Panc1 (cell line): ENCODE measurements at regions not wholly inside any gene's neighbourhood (a gene's known extent, or its start where the extent isn't known, plus 50 kb on each side); places are given as distances from the start of the nearest gene placed in this dataset.

Source experiments
- ATAC-seq: fragments of 200-7000 bp; cut with Tn5 transposase; 2 replicates; pipeline ENCODE4 v1.9.1; 2020; ENCODE audit warnings: mild to moderate bottlenecking, moderate library complexity
- BruUV-seq: library from RNA; stranded (reverse); fragments of 400-500 nt; replicated peaks from 2 replicates; lab custom pipeline; 2021; lab: Mats Ljungman, UMichigan
- CTCF ChIA-PET: fragments of 300-600 bp; sonication (Branson Sonifier 250); formaldehyde crosslinking; loops from one replicate; lab custom pipeline; 2022; ENCODE audit warnings: antibody characterized with exemption; lab: Charles Lee
- POLR2A ChIA-PET: fragments of 300-600 bp; sonication (Branson Sonifier 250); formaldehyde crosslinking; loops from one replicate; lab custom pipeline; 2022; ENCODE audit warnings: antibody characterized with exemption; lab: Charles Lee
- DNase-seq: peaks from one replicate; pipeline ENCODE4 v3.0.0-alpha.2; 2010; ENCODE audit warnings: low read depth, low spot score
- H3K27ac ChIP-seq: 2 replicates; pipeline ENCODE4 v1.5.1; 2011; ENCODE audit warnings: mild to moderate bottlenecking, low read length, inconsistent platforms
- H3K27me3 ChIP-seq: fragments of 200-500 bp; sonication (Bioruptor generic); 2 replicates; pipeline ENCODE4 v1.6.0; 2014; ENCODE audit warnings: low read length, inconsistent platforms; ENCODE audit not compliant: control insufficient read depth, insufficient read depth
- H3K36me3 ChIP-seq: fragments of 200-500 bp; sonication (Bioruptor generic); 2 replicates; pipeline ENCODE4 v1.5.1; 2014; ENCODE audit warnings: inconsistent platforms, mild to moderate bottlenecking, low read length, moderate library complexity; ENCODE audit not compliant: control insufficient read depth, insufficient read depth
- H3K4me1 ChIP-seq: 2 replicates; pipeline ENCODE4 v1.5.1; 2011; ENCODE audit warnings: inconsistent platforms, mild to moderate bottlenecking, low read length, moderate library complexity; ENCODE audit not compliant: control insufficient read depth, insufficient read depth
- H3K4me3 ChIP-seq, 2 experiments: 2 replicates each; pipeline ENCODE4 v1.5.1; 2011 to 2012; ENCODE audit warnings: low read depth in 2 of 2, low read length in 2 of 2, mild to moderate bottlenecking in 2 of 2, inconsistent platforms in 1 of 2, moderate library complexity in 1 of 2
- H3K9me3 ChIP-seq: fragments of 200-500 bp; sonication (Bioruptor generic); 2 replicates; pipeline ENCODE4 v1.5.1; 2014; ENCODE audit warnings: low read depth, mild to moderate bottlenecking, inconsistent platforms, low read length, moderate library complexity; ENCODE audit not compliant: control insufficient read depth, insufficient read depth
- POLR2AphosphoS5 ChIP-seq: IDR thresholded peaks from 2 replicates; pipeline ENCODE4 v1.6.1; 2012; ENCODE audit warnings: mild to moderate bottlenecking, low read depth, low read length, moderate library complexity
- SIN3A ChIP-seq: IDR thresholded peaks from 2 replicates; pipeline ENCODE4 v1.6.1; 2012; ENCODE audit warnings: low read depth, mild to moderate bottlenecking, low read length, moderate library complexity, borderline replicate concordance; ENCODE audit not compliant: insufficient read depth
- TCF7L2 ChIP-seq: IDR thresholded peaks from 2 replicates; pipeline ENCODE4 v1.6.1; 2011; ENCODE audit warnings: mild to moderate bottlenecking, low read depth, low read length, inconsistent platforms
- in situ Hi-C: cut with HindIII; loops from 2 replicates; pipeline ENCODE4 v1.10.0; 2016; ENCODE audit warnings: low sequenced_read_pairs, low pct_unique_long_range_greater_than_20kb
- intact Hi-C: fragments of 100-400 bp; cut with micrococcal nuclease; formaldehyde crosslinking; loops from one replicate; pipeline ENCODE4 v1.10.0; 2022; ENCODE audit not compliant: unreplicated experiment
- TF ChIP-seq, protein P1 (sequence below): fragments of 450-650 bp; IDR thresholded peaks from 2 replicates; pipeline ENCODE4 v1.5.1; 2017; ENCODE audit warnings: mild to moderate bottlenecking
- TF ChIP-seq, protein P2 (sequence below), 2 experiments: IDR thresholded peaks; 2 replicates each; pipeline ENCODE4 v1.6.1; 2011 to 2012; ENCODE audit warnings: low read depth in 2 of 2, control low read depth in 1 of 2, low read length in 1 of 2, mild to moderate bottlenecking in 1 of 2, moderate library complexity in 1 of 2; ENCODE audit not compliant: insufficient read depth in 1 of 2

DNA sequence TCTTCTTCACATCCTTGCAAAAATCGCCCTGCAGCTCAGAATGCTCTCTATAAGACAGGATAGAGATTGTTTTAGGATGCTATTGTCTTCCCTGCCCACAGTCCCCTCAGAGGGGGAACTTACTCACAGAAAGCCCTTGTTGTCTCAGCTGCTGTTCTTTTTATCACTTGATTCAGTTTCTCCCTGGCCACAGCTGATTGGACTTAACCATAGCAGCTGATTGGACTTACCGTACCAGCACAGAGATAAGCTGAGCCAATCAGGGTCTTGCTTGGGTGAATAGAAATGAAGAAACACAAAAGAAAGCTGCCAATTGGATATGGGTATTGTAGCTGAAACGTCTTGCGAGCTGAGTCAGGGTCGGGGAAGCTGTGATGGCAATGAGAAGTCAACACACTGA, 194.2 kb upstream of the MEX3C start:
- no peaks in the 10 kb centered on the region for H3K9me3 ChIP-seq
- H3K4me1 ChIP-seq: no peaks in the 10 kb centered on the region
- no peak overlapping the region for H3K27ac ChIP-seq
- intact Hi-C loops: no loop called here
- H3K27me3 ChIP-seq: no peaks in the 10 kb centered on the region
- in situ Hi-C loops: no loop called here
- TF ChIP-seq, protein P1, sequence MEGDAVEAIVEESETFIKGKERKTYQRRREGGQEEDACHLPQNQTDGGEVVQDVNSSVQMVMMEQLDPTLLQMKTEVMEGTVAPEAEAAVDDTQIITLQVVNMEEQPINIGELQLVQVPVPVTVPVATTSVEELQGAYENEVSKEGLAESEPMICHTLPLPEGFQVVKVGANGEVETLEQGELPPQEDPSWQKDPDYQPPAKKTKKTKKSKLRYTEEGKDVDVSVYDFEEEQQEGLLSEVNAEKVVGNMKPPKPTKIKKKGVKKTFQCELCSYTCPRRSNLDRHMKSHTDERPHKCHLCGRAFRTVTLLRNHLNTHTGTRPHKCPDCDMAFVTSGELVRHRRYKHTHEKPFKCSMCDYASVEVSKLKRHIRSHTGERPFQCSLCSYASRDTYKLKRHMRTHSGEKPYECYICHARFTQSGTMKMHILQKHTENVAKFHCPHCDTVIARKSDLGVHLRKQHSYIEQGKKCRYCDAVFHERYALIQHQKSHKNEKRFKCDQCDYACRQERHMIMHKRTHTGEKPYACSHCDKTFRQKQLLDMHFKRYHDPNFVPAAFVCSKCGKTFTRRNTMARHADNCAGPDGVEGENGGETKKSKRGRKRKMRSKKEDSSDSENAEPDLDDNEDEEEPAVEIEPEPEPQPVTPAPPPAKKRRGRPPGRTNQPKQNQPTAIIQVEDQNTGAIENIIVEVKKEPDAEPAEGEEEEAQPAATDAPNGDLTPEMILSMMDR: no peak
- TF ChIP-seq TCF7L2 (no peak), SIN3A (no peak), POLR2AphosphoS5 (no peak)
- TF ChIP-seq, protein P2, sequence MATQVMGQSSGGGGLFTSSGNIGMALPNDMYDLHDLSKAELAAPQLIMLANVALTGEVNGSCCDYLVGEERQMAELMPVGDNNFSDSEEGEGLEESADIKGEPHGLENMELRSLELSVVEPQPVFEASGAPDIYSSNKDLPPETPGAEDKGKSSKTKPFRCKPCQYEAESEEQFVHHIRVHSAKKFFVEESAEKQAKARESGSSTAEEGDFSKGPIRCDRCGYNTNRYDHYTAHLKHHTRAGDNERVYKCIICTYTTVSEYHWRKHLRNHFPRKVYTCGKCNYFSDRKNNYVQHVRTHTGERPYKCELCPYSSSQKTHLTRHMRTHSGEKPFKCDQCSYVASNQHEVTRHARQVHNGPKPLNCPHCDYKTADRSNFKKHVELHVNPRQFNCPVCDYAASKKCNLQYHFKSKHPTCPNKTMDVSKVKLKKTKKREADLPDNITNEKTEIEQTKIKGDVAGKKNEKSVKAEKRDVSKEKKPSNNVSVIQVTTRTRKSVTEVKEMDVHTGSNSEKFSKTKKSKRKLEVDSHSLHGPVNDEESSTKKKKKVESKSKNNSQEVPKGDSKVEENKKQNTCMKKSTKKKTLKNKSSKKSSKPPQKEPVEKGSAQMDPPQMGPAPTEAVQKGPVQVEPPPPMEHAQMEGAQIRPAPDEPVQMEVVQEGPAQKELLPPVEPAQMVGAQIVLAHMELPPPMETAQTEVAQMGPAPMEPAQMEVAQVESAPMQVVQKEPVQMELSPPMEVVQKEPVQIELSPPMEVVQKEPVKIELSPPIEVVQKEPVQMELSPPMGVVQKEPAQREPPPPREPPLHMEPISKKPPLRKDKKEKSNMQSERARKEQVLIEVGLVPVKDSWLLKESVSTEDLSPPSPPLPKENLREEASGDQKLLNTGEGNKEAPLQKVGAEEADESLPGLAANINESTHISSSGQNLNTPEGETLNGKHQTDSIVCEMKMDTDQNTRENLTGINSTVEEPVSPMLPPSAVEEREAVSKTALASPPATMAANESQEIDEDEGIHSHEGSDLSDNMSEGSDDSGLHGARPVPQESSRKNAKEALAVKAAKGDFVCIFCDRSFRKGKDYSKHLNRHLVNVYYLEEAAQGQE (IDR thresholded peaks at IDR 0.05; ENCODE audit: insufficient read depth in 1 of 2, low read depth in 2 of 2, low read length in 1 of 2): no peak
- no peak overlapping the region for H3K4me3 ChIP-seq
- DNase-seq (no peak), ATAC-seq (no peak)
- POLR2A ChIA-PET: no interaction called here
- BruUV-seq: no TSS peak
- CTCF ChIA-PET: no interaction called here
- H3K36me3 ChIP-seq: no peaks in the 10 kb centered on the region

DNA sequence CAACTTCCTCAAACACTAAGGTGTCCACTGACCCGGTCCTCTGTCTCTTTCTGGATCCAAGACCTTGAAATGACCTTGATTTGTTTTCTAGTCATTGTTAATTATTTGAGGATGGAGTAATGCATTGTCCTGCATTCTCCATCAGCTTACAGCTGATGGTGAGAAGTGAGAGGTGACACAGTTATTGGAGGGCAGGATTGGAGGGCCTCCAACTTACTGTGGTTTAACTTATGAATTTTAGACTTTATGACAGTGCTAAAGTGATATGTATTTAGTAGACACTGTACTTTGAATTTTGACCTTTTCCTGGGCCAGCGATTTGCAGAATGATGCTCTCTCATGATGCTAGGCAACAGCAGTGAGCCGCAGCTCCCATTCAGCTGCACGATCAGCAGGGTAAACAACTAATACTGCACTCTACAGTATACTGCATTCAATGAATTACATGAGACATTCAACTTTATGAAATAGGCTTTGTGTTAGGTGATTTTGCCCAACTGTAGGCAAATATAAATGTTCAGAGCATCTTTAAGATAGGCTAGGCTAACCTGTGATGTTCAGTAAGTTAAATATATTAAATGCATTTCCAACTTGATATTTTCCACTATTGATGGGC, 200.0 kb upstream of the MEX3C start:
- intact Hi-C loops: no loop called here
- no TSS peak for BruUV-seq
- Histone ChIP-seq H3K9me3 (no peaks in the 10 kb centered on the region), H3K4me1 (no peaks in the 10 kb centered on the region), H3K36me3 (no peaks in the 10 kb centered on the region), H3K27me3 (no peaks in the 10 kb centered on the region), H3K4me3 (no peak overlapping the region), H3K27ac (no peak overlapping the region)
- CTCF ChIA-PET: no interaction called here
- DNase-seq: no peak
- ATAC-seq: no peak
- TF ChIP-seq SIN3A: no peak
- TF ChIP-seq, protein P1: no peak
- TF ChIP-seq POLR2AphosphoS5: no peak
- TF ChIP-seq TCF7L2: no peak
- TF ChIP-seq, protein P2 (IDR thresholded peaks at IDR 0.05; ENCODE audit: insufficient read depth in 1 of 2, low read depth in 2 of 2, low read length in 1 of 2): no peak
- POLR2A ChIA-PET: no interaction called here
- in situ Hi-C loops: no loop called here
